ENCODE measurements at regions not wholly inside any gene's neighbourhood (a gene's known extent, or its start where the extent isn't known, plus 50 kb on each side); places are given as distances from the start of the nearest gene placed in this dataset.

DNA sequence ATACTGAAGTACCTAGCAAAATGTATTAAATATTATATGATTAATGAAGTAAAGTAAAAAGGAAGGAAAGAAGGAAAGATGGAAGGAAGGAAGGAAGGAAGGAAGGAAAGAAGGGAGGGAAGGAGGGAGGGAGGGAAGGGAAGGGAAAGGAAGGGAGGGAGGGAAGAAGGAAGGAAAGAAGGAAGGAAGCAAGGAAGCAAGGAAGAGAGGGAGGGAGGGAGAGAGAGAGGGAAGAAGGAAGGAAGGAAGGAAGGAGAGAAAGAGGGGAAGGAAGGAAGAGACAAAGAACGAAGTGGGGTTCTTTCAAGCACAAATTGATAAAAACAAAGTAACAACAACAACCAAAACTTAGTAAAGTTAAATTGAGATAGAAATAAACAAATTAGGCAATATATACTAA, 622.3 kb upstream of the ADGRB3 start:
- TF ChIP-seq, protein P1, sequence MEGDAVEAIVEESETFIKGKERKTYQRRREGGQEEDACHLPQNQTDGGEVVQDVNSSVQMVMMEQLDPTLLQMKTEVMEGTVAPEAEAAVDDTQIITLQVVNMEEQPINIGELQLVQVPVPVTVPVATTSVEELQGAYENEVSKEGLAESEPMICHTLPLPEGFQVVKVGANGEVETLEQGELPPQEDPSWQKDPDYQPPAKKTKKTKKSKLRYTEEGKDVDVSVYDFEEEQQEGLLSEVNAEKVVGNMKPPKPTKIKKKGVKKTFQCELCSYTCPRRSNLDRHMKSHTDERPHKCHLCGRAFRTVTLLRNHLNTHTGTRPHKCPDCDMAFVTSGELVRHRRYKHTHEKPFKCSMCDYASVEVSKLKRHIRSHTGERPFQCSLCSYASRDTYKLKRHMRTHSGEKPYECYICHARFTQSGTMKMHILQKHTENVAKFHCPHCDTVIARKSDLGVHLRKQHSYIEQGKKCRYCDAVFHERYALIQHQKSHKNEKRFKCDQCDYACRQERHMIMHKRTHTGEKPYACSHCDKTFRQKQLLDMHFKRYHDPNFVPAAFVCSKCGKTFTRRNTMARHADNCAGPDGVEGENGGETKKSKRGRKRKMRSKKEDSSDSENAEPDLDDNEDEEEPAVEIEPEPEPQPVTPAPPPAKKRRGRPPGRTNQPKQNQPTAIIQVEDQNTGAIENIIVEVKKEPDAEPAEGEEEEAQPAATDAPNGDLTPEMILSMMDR (IDR thresholded peaks at IDR 0.05; ENCODE audit: control extremely low read depth in 1 of 3, insufficient read depth in 1 of 3, low read depth in 1 of 3, low read length in 3 of 3) = no peak
- TF ChIP-seq GABPA (IDR thresholded peaks at IDR 0.05; ENCODE audit: borderline replicate concordance, insufficient read depth, low read length) = no peak

Measured in H1 (cell line).